CD4-positive, alpha-beta T cell (primary cell): ENCODE measurements at regions not wholly inside any gene's neighbourhood (a gene's known extent, or its start where the extent isn't known, plus 50 kb on each side); places are given as distances from the start of the nearest gene placed in this dataset.

Source experiments
- ATAC-seq: fragments of 200-7000 bp; cut with Tn5 transposase; one replicate; pipeline ENCODE4 v1.10.0; 2022; ENCODE audit warnings: mild to moderate bottlenecking; ENCODE audit not compliant: poor library complexity
- CTCF ChIA-PET: fragments of 350-600 bp; sonication (Branson Sonifier 250); formaldehyde crosslinking; loops from one replicate; lab custom pipeline; 2021; ENCODE audit warnings: antibody characterized with exemption, inconsistent platforms; lab: Charles Lee
- POLR2A ChIA-PET: fragments of 350-600 bp; sonication (Branson Sonifier 250); formaldehyde crosslinking; loops from one replicate; lab custom pipeline; 2021; ENCODE audit warnings: antibody characterized with exemption, inconsistent platforms; lab: Charles Lee
- DNase-seq, 14 experiments: peaks; one replicate each; pipeline ENCODE4 v3.0.0-alpha.2; 2013 to 2020; ENCODE audit warnings: mixed read lengths in 2 of 14
- H3K27ac ChIP-seq, 2 donors: one replicate each; pipeline versions ENCODE4 v1.5.1 to v1.7.0; 2013; ENCODE audit warnings: low read length in 2 of 2, low read depth in 1 of 2, mild to moderate bottlenecking in 1 of 2
- H3K27me3 ChIP-seq, 2 experiments: 1 replicate in 1 of 2; 2 replicates in 1 of 2; pipeline versions ENCODE4 v1.6.1 to v1.7.0; 2013; ENCODE audit warnings: low read length in 2 of 2, control low read depth in 1 of 2, mild to moderate bottlenecking in 1 of 2, moderate library complexity in 1 of 2; ENCODE audit not compliant: insufficient read depth in 2 of 2, control insufficient read depth in 1 of 2
- H3K36me3 ChIP-seq: one replicate; pipeline ENCODE4 v1.6.1; 2013; ENCODE audit warnings: low read length, control low read depth; ENCODE audit not compliant: insufficient read depth
- H3K4me1 ChIP-seq: one replicate; pipeline ENCODE4 v1.6.1; 2013; ENCODE audit warnings: low read length, control low read depth; ENCODE audit not compliant: insufficient read depth
- H3K4me3 ChIP-seq: one replicate; pipeline ENCODE4 v1.5.1; 2013; ENCODE audit warnings: mild to moderate bottlenecking, low read length, moderate library complexity
- H3K9me3 ChIP-seq, 2 experiments: 1 replicate in 1 of 2; 2 replicates in 1 of 2; pipeline versions ENCODE4 v1.6.1 to v1.7.0; 2013; ENCODE audit warnings: low read length in 2 of 2, mild to moderate bottlenecking in 2 of 2, control low read depth in 1 of 2, moderate library complexity in 1 of 2; ENCODE audit not compliant: control insufficient read depth in 1 of 2, insufficient read depth in 1 of 2
- H3K27ac Mint-ChIP-seq: one replicate; pipeline ENCODE4 v1.8.0; 2020; ENCODE audit warnings: mixed read lengths
- H3K27me3 Mint-ChIP-seq: one replicate; pipeline ENCODE4 v1.8.0; 2021; ENCODE audit warnings: mixed read lengths
- H3K36me3 Mint-ChIP-seq: one replicate; pipeline ENCODE4 v1.8.0; 2021; ENCODE audit warnings: low read depth, mixed read lengths
- H3K4me1 Mint-ChIP-seq: one replicate; pipeline ENCODE4 v1.8.0; 2021; ENCODE audit warnings: low read depth, mixed read lengths
- H3K4me3 Mint-ChIP-seq: one replicate; pipeline ENCODE4 v1.8.0; 2020; ENCODE audit warnings: mild to moderate bottlenecking, mixed read lengths
- H3K9me3 Mint-ChIP-seq: one replicate; pipeline ENCODE4 v1.8.0; 2020; ENCODE audit warnings: mixed read lengths
- CTCF ChIP-seq: fragments of 200-600 bp; IDR thresholded peaks from one replicate; pipeline ENCODE4 v1.8.0; 2022; ENCODE audit warnings: antibody characterized with exemption, mild to moderate bottlenecking
- intact Hi-C, 2 experiments: fragments of 100-400 bp; cut with DNase I in 1 of 2; cut with micrococcal nuclease in 1 of 2; formaldehyde crosslinking; loops; one replicate each; pipeline versions ENCODE4 v1.15.1 to v1.9.0; 2023 to 2025; cut with DNase I, micrococcal nuclease

- H3K4me3 Mint-ChIP-seq = no peak overlapping the region
- H3K4me3 ChIP-seq = no peak overlapping the region
- H3K36me3 ChIP-seq = no peaks in the 10 kb centered on the region
- no peak for TF ChIP-seq CTCF
- intact Hi-C loops = no loop called here
- CTCF ChIA-PET = no interaction called here
- no peak for ATAC-seq
- no peaks in the 10 kb centered on the region for H3K27me3 Mint-ChIP-seq
- H3K9me3 ChIP-seq = peaks cover 0 to 4% of the 10 kb centered on the region in 2 experiments
- POLR2A ChIA-PET = no interaction called here
- H3K4me1 ChIP-seq = no peaks in the 10 kb centered on the region
- no peaks in the 10 kb centered on the region for H3K27me3 ChIP-seq
- H3K36me3 Mint-ChIP-seq = no peaks in the 10 kb centered on the region
- no peak for DNase-seq
- H3K27ac ChIP-seq = no peak overlapping the region
- no peaks in the 10 kb centered on the region for H3K4me1 Mint-ChIP-seq
- peaks cover 12% of the 10 kb centered on the region for H3K9me3 Mint-ChIP-seq
- no peak overlapping the region for H3K27ac Mint-ChIP-seq
These were observed 302.6 kb upstream of the FAT3 start for GRCh38 chr11:91921974-91922373.

GRCh38 chr11:91913407-91913806 is 311.2 kb upstream of the FAT3 start:
- DNase-seq (no peak), ATAC-seq (no peak)
- Histone ChIP-seq H3K4me1 (no peaks in the 10 kb centered on the region), H3K4me3 (no peak overlapping the region), H3K27ac (no peak overlapping the region), H3K9me3 (peaks cover 5 to 14% of the 10 kb centered on the region in 2 experiments), H3K36me3 (no peaks in the 10 kb centered on the region), H3K27me3 (no peaks in the 10 kb centered on the region)
- Mint-ChIP-seq H3K4me3 (no peak overlapping the region), H3K9me3 (peaks cover 8% of the 10 kb centered on the region), H3K36me3 (no peaks in the 10 kb centered on the region), H3K4me1 (no peaks in the 10 kb centered on the region), H3K27me3 (no peaks in the 10 kb centered on the region), H3K27ac (no peak overlapping the region)
- POLR2A ChIA-PET = no interaction called here
- intact Hi-C loops = no loop called here
- TF ChIP-seq CTCF = no peak
- CTCF ChIA-PET = no interaction called here

GRCh38 chr11:91912322-91912721 is 312.3 kb upstream of the FAT3 start:
- intact Hi-C loops = no loop called here
- ATAC-seq = no peak
- POLR2A ChIA-PET = no interaction called here

More at GRCh38 chr11:91912322-91912721, 312.3 kb upstream of the FAT3 start:
- Mint-ChIP-seq H3K36me3 (no peaks in the 10 kb centered on the region), H3K4me3 (no peak overlapping the region), H3K9me3 (peaks cover 9% of the 10 kb centered on the region), H3K27me3 (no peaks in the 10 kb centered on the region), H3K4me1 (no peaks in the 10 kb centered on the region), H3K27ac (no peak overlapping the region)
- no peaks in the 10 kb centered on the region for H3K27me3 ChIP-seq
- H3K4me3 ChIP-seq = no peak overlapping the region
- no peaks in the 10 kb centered on the region for H3K36me3 ChIP-seq
- no peaks in the 10 kb centered on the region for H3K4me1 ChIP-seq
- H3K27ac ChIP-seq = no peak overlapping the region
- CTCF ChIA-PET = no interaction called here
- no peak for DNase-seq
- peaks cover 5 to 14% of the 10 kb centered on the region in 2 experiments for H3K9me3 ChIP-seq
- no peak for TF ChIP-seq CTCF
